H1 (cell line): ENCODE measurements at regions not wholly inside any gene's neighbourhood (a gene's known extent, or its start where the extent isn't known, plus 50 kb on each side); places are given as distances from the start of the nearest gene placed in this dataset.

Experiments used
- CHD2 ChIP-seq: IDR thresholded peaks from 2 replicates; pipeline ENCODE4 v1.6.1; 2012; ENCODE audit warnings: low read length, improper control_type of control experiment
- EGR1 ChIP-seq: IDR thresholded peaks from 2 replicates; pipeline ENCODE4 v1.6.1; 2011; ENCODE audit warnings: low read depth, low read length, borderline replicate concordance
- EP300 ChIP-seq, 2 experiments: IDR thresholded peaks; 1 replicate in 1 of 2; 2 replicates in 1 of 2; pipeline ENCODE4 v1.6.1; 2011 to 2012; ENCODE audit warnings: low read depth in 2 of 2, low read length in 2 of 2, mild to moderate bottlenecking in 2 of 2, borderline replicate concordance in 1 of 2, inconsistent platforms in 1 of 2, moderate library complexity in 1 of 2
- JUND ChIP-seq: IDR thresholded peaks from 2 replicates; pipeline ENCODE4 v1.6.1; 2011; ENCODE audit warnings: mild to moderate bottlenecking, improper control_type of control experiment, low read length
- KDM1A ChIP-seq: fragments of 200-600, 300-600 bp; sonication (generic); IDR thresholded peaks from 2 replicates; pipeline ENCODE4 v1.7.1; 2016; ENCODE audit warnings: mild to moderate bottlenecking, low read length, borderline replicate concordance
- TF ChIP-seq, protein P1 (sequence below): IDR thresholded peaks from 2 replicates; pipeline ENCODE4 v1.6.1; 2012; ENCODE audit warnings: inconsistent platforms

GRCh38 chr11:115699326-115699725 is 195.1 kb upstream of the CADM1 start:
- no peak for TF ChIP-seq KDM1A
- no peak for TF ChIP-seq CHD2
- no peak for TF ChIP-seq JUND
- TF ChIP-seq EP300 (IDR thresholded peaks at IDR 0.05; ENCODE audit: borderline replicate concordance in 1 of 2, low read depth in 2 of 2, low read length in 2 of 2), result no peak
- TF ChIP-seq EGR1, result no peak
- TF ChIP-seq, protein P1, sequence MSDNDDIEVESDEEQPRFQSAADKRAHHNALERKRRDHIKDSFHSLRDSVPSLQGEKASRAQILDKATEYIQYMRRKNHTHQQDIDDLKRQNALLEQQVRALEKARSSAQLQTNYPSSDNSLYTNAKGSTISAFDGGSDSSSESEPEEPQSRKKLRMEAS, result no peak
